ENCODE measurements at regions not wholly inside any gene's neighbourhood (a gene's known extent, or its start where the extent isn't known, plus 50 kb on each side); places are given as distances from the start of the nearest gene placed in this dataset.

DNA sequence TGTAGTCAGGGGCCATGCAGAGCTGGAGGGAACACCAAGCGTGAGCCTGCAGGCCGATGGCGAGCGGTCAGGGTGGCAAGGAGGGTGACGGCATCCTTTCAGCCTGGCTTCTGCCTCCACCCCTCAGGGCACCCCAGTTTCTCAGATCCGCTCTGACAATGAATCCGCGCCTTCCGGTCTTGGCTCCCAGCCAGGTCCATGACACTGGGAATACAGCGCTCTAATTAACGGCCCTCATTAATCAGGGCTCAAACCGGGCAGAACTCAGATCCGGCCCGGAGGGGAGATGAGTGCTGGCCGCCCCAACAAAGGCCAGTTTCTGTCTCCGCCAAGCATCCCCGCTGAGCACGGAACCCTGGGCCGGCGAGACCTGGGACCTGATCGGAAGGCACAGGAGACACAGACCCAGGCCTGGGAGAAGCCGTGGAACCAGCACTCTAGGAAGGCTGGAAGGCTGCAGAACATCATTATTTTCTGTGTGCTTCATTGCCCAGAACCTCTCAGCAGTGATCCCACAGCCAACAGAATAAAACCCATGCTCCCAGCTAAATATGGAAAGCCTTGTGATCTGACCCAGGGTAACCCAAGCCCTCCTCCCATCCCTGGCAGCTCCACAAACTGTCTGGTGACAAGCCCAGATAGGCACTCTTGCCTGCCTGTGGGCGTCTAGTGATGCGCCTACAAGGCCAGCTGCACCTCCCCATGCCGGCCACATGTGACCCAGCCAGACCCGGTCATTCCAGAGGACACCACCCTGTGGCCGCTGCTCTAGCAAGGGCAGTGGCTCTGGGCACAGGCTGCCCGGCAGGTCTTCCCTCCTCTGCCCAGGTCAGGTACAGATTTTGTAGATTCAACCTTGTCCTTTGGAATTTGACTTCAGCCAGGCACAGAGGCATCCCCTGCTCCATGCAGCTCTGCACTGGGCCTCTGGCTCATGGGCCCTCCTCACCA, 438.7 kb upstream of the MYT1L start:
- no peaks in the 10 kb centered on the region for H3K27me3 ChIP-seq (replicated peaks; ENCODE audit: control insufficient read depth, insufficient read depth, low read length)

GRCh38 chr2:2768476-2768875, 437.4 kb upstream of the MYT1L start:
- H3K4me3 ChIP-seq (ENCODE audit: low read depth, low read length) = no peak overlapping the region
- ChIA-PET POLR2A (no interaction called here), CTCF (no interaction called here)
- H3K9me3 ChIP-seq = no peaks in the 10 kb centered on the region
- DNase-seq = no peak
- no peaks in the 10 kb centered on the region for H3K27me3 ChIP-seq (replicated peaks; ENCODE audit: control insufficient read depth, insufficient read depth, low read length)
- H3K4me1 ChIP-seq = no peaks in the 10 kb centered on the region
- Mint-ChIP-seq H3K27me3 (ENCODE audit: insufficient read depth, unreplicated experiment) (peaks cover 5% of the 10 kb centered on the region), H3K4me1 (ENCODE audit: low read depth, unreplicated experiment) (no peaks in the 10 kb centered on the region), H3K36me3 (ENCODE audit: insufficient read depth, unreplicated experiment) (no peaks in the 10 kb centered on the region), H3K4me3 (ENCODE audit: unreplicated experiment) (no peak overlapping the region), H3K9me3 (ENCODE audit: unreplicated experiment) (no peaks in the 10 kb centered on the region), H3K27ac (ENCODE audit: unreplicated experiment) (no peak overlapping the region)
- no TSS peak for BruUV-seq (replicated peaks)
- no peaks in the 10 kb centered on the region for H3K36me3 ChIP-seq (ENCODE audit: control insufficient read depth, insufficient read depth, low read length)
- TF ChIP-seq CTCF (IDR thresholded peaks at IDR 0.05; ENCODE audit: insufficient read depth in 1 of 2, low read depth in 1 of 2, low read length in 1 of 2, severe bottlenecking in 1 of 2, unreplicated experiment in 1 of 2) = no peak
- intact Hi-C loops (cut with micrococcal nuclease; ENCODE audit: unreplicated experiment) = no loop called here

More for the DNA sequence above, 438.7 kb upstream of the MYT1L start:
- Mint-ChIP-seq H3K27me3 (ENCODE audit: insufficient read depth, unreplicated experiment) (peaks cover 5% of the 10 kb centered on the region), H3K36me3 (ENCODE audit: insufficient read depth, unreplicated experiment) (no peaks in the 10 kb centered on the region), H3K9me3 (ENCODE audit: unreplicated experiment) (no peaks in the 10 kb centered on the region), H3K27ac (ENCODE audit: unreplicated experiment) (no peak overlapping the region), H3K4me1 (ENCODE audit: low read depth, unreplicated experiment) (no peaks in the 10 kb centered on the region), H3K4me3 (ENCODE audit: unreplicated experiment) (no peak overlapping the region)
- CTCF ChIA-PET = no interaction called here
- DNase-seq = no peak
- no peak overlapping the region for H3K4me3 ChIP-seq (ENCODE audit: low read depth, low read length)
- TF ChIP-seq CTCF (IDR thresholded peaks at IDR 0.05; ENCODE audit: insufficient read depth in 1 of 2, low read depth in 1 of 2, low read length in 1 of 2, severe bottlenecking in 1 of 2, unreplicated experiment in 1 of 2) = no peak
- H3K9me3 ChIP-seq = no peaks in the 10 kb centered on the region
- no peaks in the 10 kb centered on the region for H3K4me1 ChIP-seq
- intact Hi-C loops (cut with micrococcal nuclease; ENCODE audit: unreplicated experiment) = no loop called here
- no TSS peak for BruUV-seq (replicated peaks)
- no peaks in the 10 kb centered on the region for H3K36me3 ChIP-seq (ENCODE audit: control insufficient read depth, insufficient read depth, low read length)
- POLR2A ChIA-PET = no interaction called here

DNA sequence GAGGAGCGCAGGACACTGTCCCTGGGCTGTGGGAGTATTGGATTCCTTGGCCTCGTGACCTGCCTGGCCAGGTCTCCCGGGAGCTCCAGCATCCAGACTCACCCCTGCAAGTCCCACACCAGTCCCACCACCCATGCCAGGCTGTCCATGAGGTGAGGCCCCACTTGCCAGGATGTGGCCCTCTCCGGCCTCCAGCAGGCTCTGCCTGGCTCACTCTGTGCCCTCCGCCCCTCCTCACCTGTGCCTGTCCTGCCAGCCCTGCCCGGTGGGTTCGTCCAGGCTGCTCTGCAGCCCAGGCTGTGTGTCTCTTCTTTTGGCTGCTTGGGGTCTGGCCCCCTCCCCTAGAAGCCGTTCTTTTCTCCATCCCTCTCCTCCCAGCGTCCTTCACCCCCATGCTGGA, 436.8 kb upstream of the MYT1L start:
- H3K4me3 Mint-ChIP-seq (ENCODE audit: unreplicated experiment) = no peak overlapping the region
- no peaks in the 10 kb centered on the region for H3K36me3 Mint-ChIP-seq (ENCODE audit: insufficient read depth, unreplicated experiment)
- Histone ChIP-seq H3K4me1 (no peaks in the 10 kb centered on the region), H3K27me3 (replicated peaks; ENCODE audit: control insufficient read depth, insufficient read depth, low read length) (no peaks in the 10 kb centered on the region), H3K36me3 (ENCODE audit: control insufficient read depth, insufficient read depth, low read length) (no peaks in the 10 kb centered on the region), H3K9me3 (no peaks in the 10 kb centered on the region), H3K4me3 (ENCODE audit: low read depth, low read length) (no peak overlapping the region)
- peaks cover 3% of the 10 kb centered on the region for H3K27me3 Mint-ChIP-seq (ENCODE audit: insufficient read depth, unreplicated experiment)
- ChIA-PET POLR2A (no interaction called here), CTCF (no interaction called here)
- intact Hi-C loops (cut with micrococcal nuclease; ENCODE audit: unreplicated experiment) = no loop called here
- H3K27ac Mint-ChIP-seq (ENCODE audit: unreplicated experiment) = no peak overlapping the region
- H3K4me1 Mint-ChIP-seq (ENCODE audit: low read depth, unreplicated experiment) = no peaks in the 10 kb centered on the region
- no peak for TF ChIP-seq CTCF (IDR thresholded peaks at IDR 0.05; ENCODE audit: insufficient read depth in 1 of 2, low read depth in 1 of 2, low read length in 1 of 2, severe bottlenecking in 1 of 2, unreplicated experiment in 1 of 2)
- DNase-seq = no peak
- no TSS peak for BruUV-seq (replicated peaks)
- no peaks in the 10 kb centered on the region for H3K9me3 Mint-ChIP-seq (ENCODE audit: unreplicated experiment)

Measured in Caco-2 (cell line).